ENCODE measurements at regions not wholly inside any gene's neighbourhood (a gene's known extent, or its start where the extent isn't known, plus 50 kb on each side); places are given as distances from the start of the nearest gene placed in this dataset.
"Not testable (repeated sequence)": the region's sequence is repeated elsewhere in the genome, so short reads cannot be mapped to it uniquely, and the experiment has no call there.

GRCh38 chr6:15752820-15753219 is 90.0 kb upstream of the DTNBP1 start:
- Mint-ChIP-seq H3K4me3 (no peak overlapping the region), H3K27me3 (no peaks in the 10 kb centered on the region), H3K36me3 (no peaks in the 10 kb centered on the region), H3K4me1 (no peaks in the 10 kb centered on the region), H3K9me3 (no peaks in the 10 kb centered on the region), H3K27ac (no peak overlapping the region)
- CTCF ChIA-PET = no interaction called here
- DNase-seq = no peak

DNA sequence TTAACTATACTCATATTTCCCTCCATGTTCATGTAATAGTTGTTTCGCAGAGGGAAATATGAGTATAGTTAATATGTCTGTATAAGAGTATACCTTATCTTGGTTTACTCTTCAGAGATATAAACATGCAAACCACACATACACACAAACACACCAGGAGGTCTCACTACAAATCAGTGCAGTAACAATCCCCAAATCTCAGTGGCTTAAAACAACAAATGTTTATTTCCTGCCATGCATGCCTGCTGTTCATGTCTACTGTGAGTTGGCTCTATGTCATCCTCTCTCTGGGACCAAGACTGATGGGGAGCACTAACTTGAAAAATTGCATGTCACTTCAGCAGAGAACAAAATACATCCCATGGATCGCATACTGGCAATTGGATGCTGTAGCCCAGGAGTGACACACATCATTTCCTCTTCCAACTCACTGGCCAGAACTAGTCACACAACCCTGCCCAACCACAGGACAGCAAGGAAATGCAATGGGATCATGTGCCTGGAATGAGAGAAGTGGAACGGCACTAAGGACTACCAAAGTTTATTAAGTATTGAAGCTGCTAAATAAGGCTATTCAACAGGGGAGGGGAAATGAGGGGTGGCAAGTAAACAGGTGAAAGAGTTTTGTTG is 89.0 kb upstream of the DTNBP1 start:
- Mint-ChIP-seq H3K27me3 (no peaks in the 10 kb centered on the region), H3K36me3 (no peaks in the 10 kb centered on the region), H3K4me3 (no peak overlapping the region), H3K4me1 (no peaks in the 10 kb centered on the region), H3K9me3 (no peaks in the 10 kb centered on the region), H3K27ac (no peak overlapping the region)
- no peak for DNase-seq
- CTCF ChIA-PET = no interaction called here

- Mint-ChIP-seq H3K4me3 (no peak overlapping the region), H3K27ac (no peak overlapping the region), H3K36me3 (no peaks in the 10 kb centered on the region), H3K27me3 (no peaks in the 10 kb centered on the region), H3K4me1 (no peaks in the 10 kb centered on the region), H3K9me3 (no peaks in the 10 kb centered on the region)
- no peak for DNase-seq
- CTCF ChIA-PET = no interaction called here
Observed at GRCh38 chr6:15748341-15748740, 85.5 kb upstream of the DTNBP1 start.

DNA sequence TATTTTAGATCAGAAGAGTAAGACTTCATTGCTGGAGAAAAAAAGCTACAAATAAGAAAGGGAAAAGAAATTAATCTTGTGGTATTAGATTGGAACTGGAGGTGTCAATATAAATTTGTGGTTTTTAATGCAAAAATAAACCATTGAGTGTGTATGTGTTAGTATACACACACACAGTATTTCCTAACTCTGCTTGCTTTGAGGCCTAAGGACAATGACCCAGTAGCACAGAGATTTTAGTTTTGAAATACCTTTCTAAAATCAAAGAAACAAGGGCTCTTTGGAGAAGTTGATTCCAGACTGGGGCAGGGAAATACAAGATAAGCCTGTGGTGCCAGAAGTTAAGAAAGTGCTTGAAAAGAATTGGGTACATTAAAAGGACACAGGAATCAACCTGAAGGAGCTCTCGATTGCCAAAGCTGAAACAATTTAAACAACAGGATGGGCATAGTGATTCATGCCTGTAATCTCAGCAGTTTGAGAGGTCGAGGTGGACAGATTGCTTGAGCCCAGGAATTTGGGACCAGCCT is 84.6 kb upstream of the DTNBP1 start:
- no peak overlapping the region for H3K4me3 Mint-ChIP-seq
- no peaks in the 10 kb centered on the region for H3K9me3 Mint-ChIP-seq
- DNase-seq = no peak
- no peaks in the 10 kb centered on the region for H3K4me1 Mint-ChIP-seq
- CTCF ChIA-PET = interaction anchor here (1.0 kb wide), 1 partner anchor 56 kb away, joined by 3 read pairs; no protein-coding TSS in a partner anchor
- H3K27me3 Mint-ChIP-seq = no peaks in the 10 kb centered on the region
- H3K36me3 Mint-ChIP-seq = no peaks in the 10 kb centered on the region
- no peak overlapping the region for H3K27ac Mint-ChIP-seq

DNA sequence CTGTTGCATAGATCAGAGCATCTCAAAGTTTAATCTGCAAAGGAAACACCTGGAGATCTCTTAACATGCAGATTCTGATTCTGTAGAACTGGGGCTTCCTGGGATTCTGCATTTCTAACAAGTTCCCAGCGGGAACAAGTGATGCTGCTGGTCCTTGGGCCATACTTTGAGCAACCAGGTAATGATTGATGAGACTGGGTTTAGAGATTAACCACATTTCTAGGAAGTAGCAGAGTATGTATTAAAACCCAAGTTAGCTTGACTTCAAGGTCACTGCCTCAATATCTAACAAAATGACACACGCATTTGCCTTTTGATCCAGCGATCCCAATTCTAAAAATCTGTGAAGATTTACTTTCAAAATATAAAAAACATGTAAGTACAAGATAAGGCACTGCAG is 83.0 kb upstream of the DTNBP1 start:
- Mint-ChIP-seq H3K36me3 (no peaks in the 10 kb centered on the region), H3K27me3 (no peaks in the 10 kb centered on the region), H3K9me3 (peaks cover 2% of the 10 kb centered on the region), H3K4me3 (no peak overlapping the region), H3K4me1 (no peaks in the 10 kb centered on the region), H3K27ac (no peak overlapping the region)
- DNase-seq = no peak
- CTCF ChIA-PET = no interaction called here

DNA sequence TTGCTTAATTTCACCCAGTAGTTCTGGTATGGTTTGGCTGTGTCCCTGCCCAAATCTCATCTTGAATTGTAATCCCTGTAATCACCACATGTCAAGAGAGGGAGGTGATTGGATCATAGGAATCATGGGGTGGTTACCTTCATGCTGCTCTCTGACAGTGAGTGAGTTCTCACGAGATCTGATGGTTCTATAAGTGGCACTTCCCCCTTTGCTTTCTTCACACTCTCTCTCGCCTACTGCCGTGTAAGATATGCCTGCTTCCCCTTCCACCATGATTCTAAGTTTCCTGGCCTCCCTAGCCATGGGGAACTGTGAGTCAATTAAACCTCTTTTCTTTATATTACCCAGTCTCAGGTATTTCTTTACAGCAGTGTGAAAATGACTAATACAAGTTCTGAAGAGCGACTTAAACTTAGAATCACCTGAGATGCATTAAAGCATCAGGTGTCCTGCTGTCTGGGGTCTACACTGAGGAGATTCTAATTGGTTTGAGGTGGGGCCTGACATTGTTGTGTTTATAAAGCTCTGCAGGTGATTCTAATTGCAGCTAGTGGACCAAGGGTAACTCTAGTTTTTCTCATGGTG is 82.1 kb upstream of the DTNBP1 start:
- CTCF ChIA-PET = no interaction called here
- H3K9me3 Mint-ChIP-seq = peaks cover 2% of the 10 kb centered on the region
- no peak overlapping the region for H3K27ac Mint-ChIP-seq
- no peaks in the 10 kb centered on the region for H3K4me1 Mint-ChIP-seq
- H3K27me3 Mint-ChIP-seq = no peaks in the 10 kb centered on the region
- H3K4me3 Mint-ChIP-seq = no peak overlapping the region
- no peak for DNase-seq
- no peaks in the 10 kb centered on the region for H3K36me3 Mint-ChIP-seq

- H3K4me1 Mint-ChIP-seq, H3K27me3 Mint-ChIP-seq, H3K4me3 Mint-ChIP-seq, H3K27ac Mint-ChIP-seq, CTCF ChIA-PET, H3K36me3 Mint-ChIP-seq, DNase-seq, H3K9me3 Mint-ChIP-seq: not testable (repeated sequence)
Observed at GRCh38 chr6:15742013-15742412, 79.2 kb upstream of the DTNBP1 start.

DNA sequence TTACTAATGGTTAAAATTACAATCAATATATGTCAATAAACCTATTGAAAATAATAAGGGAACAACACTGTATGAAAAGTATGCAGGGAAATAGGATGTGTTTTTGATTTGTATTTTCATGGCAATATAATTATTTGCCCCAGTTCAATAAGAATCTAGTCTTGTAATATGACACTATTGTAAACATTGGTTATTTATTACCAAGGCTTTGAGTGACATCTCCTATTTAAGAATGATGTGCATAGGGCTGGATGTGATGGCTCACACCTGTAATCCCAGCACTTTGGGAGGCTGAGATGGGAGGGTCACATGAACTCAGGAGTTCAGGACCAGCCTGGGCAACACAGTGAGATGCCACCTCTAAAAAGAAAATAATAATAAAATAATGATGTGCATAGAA is 78.6 kb upstream of the DTNBP1 start:
- CTCF ChIA-PET = no interaction called here
- Mint-ChIP-seq H3K4me1 (peaks cover under 1% of the 10 kb centered on the region), H3K36me3 (no peaks in the 10 kb centered on the region), H3K4me3 (no peak overlapping the region), H3K27ac (no peak overlapping the region), H3K9me3 (peaks cover 2% of the 10 kb centered on the region), H3K27me3 (no peaks in the 10 kb centered on the region)
- DNase-seq = no peak

DNA sequence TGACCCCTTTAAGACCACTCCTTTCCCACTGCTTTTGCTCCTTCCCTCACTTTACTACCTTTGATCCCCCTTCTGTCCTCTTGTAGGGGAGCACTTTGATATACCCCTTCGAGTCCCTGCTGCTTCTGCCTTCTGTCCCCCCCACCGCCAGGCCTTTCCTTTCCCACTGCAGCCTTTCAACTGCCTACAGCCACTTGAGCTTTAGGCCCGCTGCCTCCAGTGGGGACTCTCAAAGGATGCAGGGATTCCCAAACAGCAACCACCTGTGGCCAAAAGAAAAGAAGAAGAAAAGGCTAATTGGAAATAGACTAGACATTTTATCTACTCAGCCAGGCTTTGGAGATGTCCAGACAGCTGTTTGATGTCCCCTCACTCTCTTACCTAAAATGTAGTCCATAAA is 77.0 kb upstream of the DTNBP1 start:
- DNase-seq = no peak
- no peak overlapping the region for H3K4me3 Mint-ChIP-seq
- H3K36me3 Mint-ChIP-seq = no peaks in the 10 kb centered on the region
- H3K9me3 Mint-ChIP-seq = peaks cover 2% of the 10 kb centered on the region
- no peaks in the 10 kb centered on the region for H3K27me3 Mint-ChIP-seq
- peaks cover 13% of the 10 kb centered on the region for H3K4me1 Mint-ChIP-seq
- CTCF ChIA-PET = no interaction called here
- H3K27ac Mint-ChIP-seq = no peak overlapping the region

DNA sequence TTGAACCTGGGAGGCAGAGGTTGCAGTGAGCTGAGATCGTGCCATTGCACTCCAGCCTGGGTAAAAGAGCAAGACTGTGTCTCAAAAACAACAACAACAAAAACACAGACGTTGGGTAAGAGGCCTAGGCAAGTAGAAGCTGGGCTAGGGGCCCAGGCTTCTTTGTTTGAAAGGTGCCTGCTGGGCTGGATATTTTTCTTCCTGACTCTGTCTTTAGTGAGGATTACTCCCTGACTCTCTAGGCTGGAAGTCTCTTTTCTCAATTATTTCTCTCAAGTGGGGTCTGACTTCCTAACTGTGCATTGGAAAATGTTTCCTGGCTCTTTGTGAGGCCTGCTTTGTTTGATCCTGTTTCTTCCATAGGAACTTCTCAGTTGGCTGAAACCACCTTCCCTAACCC is 76.5 kb upstream of the DTNBP1 start:
- CTCF ChIA-PET = no interaction called here
- peaks cover 2% of the 10 kb centered on the region for H3K9me3 Mint-ChIP-seq
- no peaks in the 10 kb centered on the region for H3K36me3 Mint-ChIP-seq
- H3K4me3 Mint-ChIP-seq = no peak overlapping the region
- H3K27me3 Mint-ChIP-seq = no peaks in the 10 kb centered on the region
- H3K27ac Mint-ChIP-seq = no peak overlapping the region
- H3K4me1 Mint-ChIP-seq = peaks cover 16% of the 10 kb centered on the region
- DNase-seq = no peak

- H3K4me3 Mint-ChIP-seq, H3K9me3 Mint-ChIP-seq, CTCF ChIA-PET, DNase-seq, H3K27me3 Mint-ChIP-seq, H3K27ac Mint-ChIP-seq, H3K36me3 Mint-ChIP-seq: not testable (repeated sequence)
- peaks cover 17% of the 10 kb centered on the region for H3K4me1 Mint-ChIP-seq
Observed at GRCh38 chr6:15738195-15738594, 75.4 kb upstream of the DTNBP1 start.

GRCh38 chr6:15736297-15736696 is 73.5 kb upstream of the DTNBP1 start:
- Mint-ChIP-seq H3K36me3 (no peaks in the 10 kb centered on the region), H3K4me3 (no peak overlapping the region), H3K4me1 (peaks cover 17% of the 10 kb centered on the region), H3K27me3 (no peaks in the 10 kb centered on the region), H3K9me3 (no peaks in the 10 kb centered on the region), H3K27ac (no peak overlapping the region)
- DNase-seq = no peak
- CTCF ChIA-PET = interaction anchor here (1.6 kb wide), 1 partner anchor 33 kb away, joined by 4 read pairs; no protein-coding TSS in a partner anchor

DNA sequence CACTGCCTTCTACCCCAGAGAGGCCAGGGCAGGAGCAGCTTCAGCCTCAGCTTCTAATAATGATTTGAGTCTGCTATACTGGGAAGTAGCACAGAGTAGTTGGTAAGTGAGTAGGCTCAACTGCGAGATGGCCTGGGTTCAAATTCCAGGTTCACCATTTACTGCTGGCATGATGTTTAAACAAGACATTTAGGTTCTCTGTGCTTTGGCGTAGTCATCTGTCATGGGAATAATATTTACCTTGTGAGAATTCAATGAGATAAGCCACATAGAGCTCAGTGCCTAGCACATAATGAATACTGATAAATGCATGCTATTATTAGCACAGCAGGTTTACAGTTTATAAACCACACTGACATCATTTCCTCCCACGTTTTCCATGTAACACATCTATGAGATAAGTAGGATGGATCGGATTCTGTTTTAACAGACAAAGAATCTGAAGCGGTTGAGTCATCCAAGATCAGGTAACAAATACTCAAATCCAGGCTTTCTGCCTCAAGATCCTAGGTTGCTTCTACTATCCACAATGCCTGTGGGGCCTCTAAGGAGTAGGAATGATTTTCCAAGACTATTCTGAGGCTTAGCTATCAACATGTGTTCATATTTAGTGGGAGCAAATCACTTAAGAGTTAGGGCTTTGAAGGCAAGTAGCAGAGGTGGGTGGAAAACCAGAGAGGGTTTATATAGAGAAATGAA is 72.9 kb upstream of the DTNBP1 start:
- no peak for DNase-seq
- H3K36me3 Mint-ChIP-seq = no peaks in the 10 kb centered on the region
- CTCF ChIA-PET = interaction anchor here (1.6 kb wide), 1 partner anchor 34 kb away, joined by 4 read pairs; no protein-coding TSS in a partner anchor
- peaks cover 3% of the 10 kb centered on the region for H3K27me3 Mint-ChIP-seq
- peaks cover 17% of the 10 kb centered on the region for H3K4me1 Mint-ChIP-seq
- no peak overlapping the region for H3K27ac Mint-ChIP-seq
- no peak overlapping the region for H3K4me3 Mint-ChIP-seq
- H3K9me3 Mint-ChIP-seq = no peaks in the 10 kb centered on the region

- Mint-ChIP-seq H3K27ac (no peak overlapping the region), H3K4me1 (peaks cover 17% of the 10 kb centered on the region), H3K4me3 (no peak overlapping the region), H3K27me3 (peaks cover 4% of the 10 kb centered on the region), H3K9me3 (no peaks in the 10 kb centered on the region), H3K36me3 (no peaks in the 10 kb centered on the region)
- no peak for DNase-seq
- CTCF ChIA-PET = interaction anchor here (0.6 to 0.8 kb wide), 2 partner anchors 24 to 42 kb away, joined by 3 to 4 read pairs; no protein-coding TSS in a partner anchor
Observed at GRCh38 chr6:15734118-15734897, 71.5 kb upstream of the DTNBP1 start.
